ENCODE measurements at regions not wholly inside any gene's neighbourhood (a gene's known extent, or its start where the extent isn't known, plus 50 kb on each side); places are given as distances from the start of the nearest gene placed in this dataset.

DNA sequence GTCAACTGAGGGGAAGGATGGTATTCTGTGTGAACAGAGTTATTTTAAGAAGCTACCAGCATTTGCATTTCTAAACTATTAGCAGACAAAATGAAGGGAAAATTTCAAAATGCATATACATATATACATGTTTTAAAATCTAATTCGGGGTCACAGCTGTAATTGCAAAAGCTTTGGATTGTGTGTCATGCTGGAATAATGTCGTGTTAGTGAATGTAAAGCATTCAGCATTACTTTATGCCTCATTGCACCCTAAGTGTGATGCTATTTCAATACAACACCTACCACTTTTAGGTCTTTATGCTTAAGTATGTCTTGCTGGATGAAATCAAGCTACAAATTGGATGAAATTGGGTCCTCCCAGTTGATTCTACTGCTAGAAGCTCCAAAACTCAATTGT, 687.6 kb upstream of the MEF2C start:
- TF ChIP-seq, protein P1, sequence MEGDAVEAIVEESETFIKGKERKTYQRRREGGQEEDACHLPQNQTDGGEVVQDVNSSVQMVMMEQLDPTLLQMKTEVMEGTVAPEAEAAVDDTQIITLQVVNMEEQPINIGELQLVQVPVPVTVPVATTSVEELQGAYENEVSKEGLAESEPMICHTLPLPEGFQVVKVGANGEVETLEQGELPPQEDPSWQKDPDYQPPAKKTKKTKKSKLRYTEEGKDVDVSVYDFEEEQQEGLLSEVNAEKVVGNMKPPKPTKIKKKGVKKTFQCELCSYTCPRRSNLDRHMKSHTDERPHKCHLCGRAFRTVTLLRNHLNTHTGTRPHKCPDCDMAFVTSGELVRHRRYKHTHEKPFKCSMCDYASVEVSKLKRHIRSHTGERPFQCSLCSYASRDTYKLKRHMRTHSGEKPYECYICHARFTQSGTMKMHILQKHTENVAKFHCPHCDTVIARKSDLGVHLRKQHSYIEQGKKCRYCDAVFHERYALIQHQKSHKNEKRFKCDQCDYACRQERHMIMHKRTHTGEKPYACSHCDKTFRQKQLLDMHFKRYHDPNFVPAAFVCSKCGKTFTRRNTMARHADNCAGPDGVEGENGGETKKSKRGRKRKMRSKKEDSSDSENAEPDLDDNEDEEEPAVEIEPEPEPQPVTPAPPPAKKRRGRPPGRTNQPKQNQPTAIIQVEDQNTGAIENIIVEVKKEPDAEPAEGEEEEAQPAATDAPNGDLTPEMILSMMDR (IDR thresholded peaks at IDR 0.05): no peak
- no peak for TF ChIP-seq POLR2A (IDR thresholded peaks at IDR 0.05)
